WTC11 (cell line): ENCODE measurements at regions not wholly inside any gene's neighbourhood (a gene's known extent, or its start where the extent isn't known, plus 50 kb on each side); places are given as distances from the start of the nearest gene placed in this dataset.

Experiments used
- ELF4 ChIP-seq: sonication (generic); formaldehyde crosslinking; IDR thresholded peaks from 2 replicates; pipeline ENCODE4 v1.8.1; 2022; ENCODE audit warnings: low read depth, mild to moderate bottlenecking, moderate library complexity, missing genetic modification reagents
- TF ChIP-seq, protein P1 (sequence below): sonication (generic); formaldehyde crosslinking; IDR thresholded peaks from 2 replicates; pipeline ENCODE4 v1.8.1; 2023; ENCODE audit warnings: mild to moderate bottlenecking, missing genetic modification reagents, moderate library complexity
- TF ChIP-seq, protein P2 (sequence below): fragments of 200-600 bp; IDR thresholded peaks from 2 replicates; pipeline ENCODE4 v1.8.0; 2022; ENCODE audit warnings: antibody characterized with exemption
- TF ChIP-seq, protein P3 (sequence below): sonication (generic); formaldehyde crosslinking; conservative IDR thresholded peaks from 2 replicates; pipeline ENCODE4 v1.8.1; 2023; ENCODE audit warnings: mild to moderate bottlenecking, low read depth, missing genetic modification reagents, moderate library complexity

DNA sequence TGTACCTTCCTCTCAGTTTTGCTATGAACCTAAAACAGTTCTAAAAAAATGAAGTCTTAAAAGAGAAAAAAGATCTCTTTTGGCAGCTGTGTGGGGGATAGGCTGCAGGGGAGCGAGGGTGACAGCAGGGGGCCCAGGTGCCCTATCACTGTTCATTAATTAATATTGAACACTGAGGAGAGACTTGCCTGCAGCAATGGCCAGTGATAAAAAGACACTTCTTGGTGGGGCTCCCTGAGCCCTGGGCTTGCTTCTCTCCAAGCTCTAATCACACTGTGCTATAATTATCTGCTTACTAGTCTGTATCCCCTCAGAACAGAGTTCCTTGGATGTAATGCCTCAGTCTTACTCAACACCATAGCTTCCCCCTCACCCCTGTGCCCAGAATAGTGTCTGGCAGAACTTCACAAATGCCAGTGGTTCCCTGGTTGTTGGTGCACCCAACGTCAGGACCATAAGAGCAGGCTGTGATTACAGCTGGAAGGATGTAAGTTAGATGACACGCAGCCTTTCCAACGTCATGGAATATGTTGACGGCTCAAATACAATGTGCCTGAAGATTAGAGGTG is 52.0 kb upstream of the IRX6 start:
- TF ChIP-seq, protein P1, sequence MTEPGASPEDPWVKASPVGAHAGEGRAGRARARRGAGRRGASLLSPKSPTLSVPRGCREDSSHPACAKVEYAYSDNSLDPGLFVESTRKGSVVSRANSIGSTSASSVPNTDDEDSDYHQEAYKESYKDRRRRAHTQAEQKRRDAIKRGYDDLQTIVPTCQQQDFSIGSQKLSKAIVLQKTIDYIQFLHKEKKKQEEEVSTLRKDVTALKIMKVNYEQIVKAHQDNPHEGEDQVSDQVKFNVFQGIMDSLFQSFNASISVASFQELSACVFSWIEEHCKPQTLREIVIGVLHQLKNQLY (CRISPR knock-in tag): no peak
- TF ChIP-seq, protein P2, sequence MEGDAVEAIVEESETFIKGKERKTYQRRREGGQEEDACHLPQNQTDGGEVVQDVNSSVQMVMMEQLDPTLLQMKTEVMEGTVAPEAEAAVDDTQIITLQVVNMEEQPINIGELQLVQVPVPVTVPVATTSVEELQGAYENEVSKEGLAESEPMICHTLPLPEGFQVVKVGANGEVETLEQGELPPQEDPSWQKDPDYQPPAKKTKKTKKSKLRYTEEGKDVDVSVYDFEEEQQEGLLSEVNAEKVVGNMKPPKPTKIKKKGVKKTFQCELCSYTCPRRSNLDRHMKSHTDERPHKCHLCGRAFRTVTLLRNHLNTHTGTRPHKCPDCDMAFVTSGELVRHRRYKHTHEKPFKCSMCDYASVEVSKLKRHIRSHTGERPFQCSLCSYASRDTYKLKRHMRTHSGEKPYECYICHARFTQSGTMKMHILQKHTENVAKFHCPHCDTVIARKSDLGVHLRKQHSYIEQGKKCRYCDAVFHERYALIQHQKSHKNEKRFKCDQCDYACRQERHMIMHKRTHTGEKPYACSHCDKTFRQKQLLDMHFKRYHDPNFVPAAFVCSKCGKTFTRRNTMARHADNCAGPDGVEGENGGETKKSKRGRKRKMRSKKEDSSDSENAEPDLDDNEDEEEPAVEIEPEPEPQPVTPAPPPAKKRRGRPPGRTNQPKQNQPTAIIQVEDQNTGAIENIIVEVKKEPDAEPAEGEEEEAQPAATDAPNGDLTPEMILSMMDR: no peak
- TF ChIP-seq ELF4 (CRISPR knock-in tag): no peak
- TF ChIP-seq, protein P3, sequence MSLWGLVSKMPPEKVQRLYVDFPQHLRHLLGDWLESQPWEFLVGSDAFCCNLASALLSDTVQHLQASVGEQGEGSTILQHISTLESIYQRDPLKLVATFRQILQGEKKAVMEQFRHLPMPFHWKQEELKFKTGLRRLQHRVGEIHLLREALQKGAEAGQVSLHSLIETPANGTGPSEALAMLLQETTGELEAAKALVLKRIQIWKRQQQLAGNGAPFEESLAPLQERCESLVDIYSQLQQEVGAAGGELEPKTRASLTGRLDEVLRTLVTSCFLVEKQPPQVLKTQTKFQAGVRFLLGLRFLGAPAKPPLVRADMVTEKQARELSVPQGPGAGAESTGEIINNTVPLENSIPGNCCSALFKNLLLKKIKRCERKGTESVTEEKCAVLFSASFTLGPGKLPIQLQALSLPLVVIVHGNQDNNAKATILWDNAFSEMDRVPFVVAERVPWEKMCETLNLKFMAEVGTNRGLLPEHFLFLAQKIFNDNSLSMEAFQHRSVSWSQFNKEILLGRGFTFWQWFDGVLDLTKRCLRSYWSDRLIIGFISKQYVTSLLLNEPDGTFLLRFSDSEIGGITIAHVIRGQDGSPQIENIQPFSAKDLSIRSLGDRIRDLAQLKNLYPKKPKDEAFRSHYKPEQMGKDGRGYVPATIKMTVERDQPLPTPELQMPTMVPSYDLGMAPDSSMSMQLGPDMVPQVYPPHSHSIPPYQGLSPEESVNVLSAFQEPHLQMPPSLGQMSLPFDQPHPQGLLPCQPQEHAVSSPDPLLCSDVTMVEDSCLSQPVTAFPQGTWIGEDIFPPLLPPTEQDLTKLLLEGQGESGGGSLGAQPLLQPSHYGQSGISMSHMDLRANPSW (CRISPR knock-in tag): no peak
